Cardiac fibroblast (primary cell): ENCODE measurements at regions not wholly inside any gene's neighbourhood (a gene's known extent, or its start where the extent isn't known, plus 50 kb on each side); places are given as distances from the start of the nearest gene placed in this dataset.
A peak's percentile ranks its signal among the peaks of the same experiment; 100 is the strongest.

Source experiments
- DNase-seq, 2 donors: peaks; one replicate each; pipeline versions ENCODE4 v3.0.0 to v3.0.0-alpha.2; 2010; ENCODE audit warnings: low read depth in 2 of 2
- H3K4me3 ChIP-seq, 2 donors: replicated peaks in 1 of 2; 1 replicate in 1 of 2; 2 replicates in 1 of 2; pipeline ENCODE4 v1.5.1; 2011; ENCODE audit warnings: low read depth in 2 of 2, low read length in 2 of 2, mild to moderate bottlenecking in 2 of 2, moderate library complexity in 1 of 2
- TF ChIP-seq, protein P1 (sequence below): IDR thresholded peaks from one replicate; pipeline ENCODE4 v1.5.1; 2011; ENCODE audit warnings: low read depth, mild to moderate bottlenecking, low read length, inconsistent platforms

DNA sequence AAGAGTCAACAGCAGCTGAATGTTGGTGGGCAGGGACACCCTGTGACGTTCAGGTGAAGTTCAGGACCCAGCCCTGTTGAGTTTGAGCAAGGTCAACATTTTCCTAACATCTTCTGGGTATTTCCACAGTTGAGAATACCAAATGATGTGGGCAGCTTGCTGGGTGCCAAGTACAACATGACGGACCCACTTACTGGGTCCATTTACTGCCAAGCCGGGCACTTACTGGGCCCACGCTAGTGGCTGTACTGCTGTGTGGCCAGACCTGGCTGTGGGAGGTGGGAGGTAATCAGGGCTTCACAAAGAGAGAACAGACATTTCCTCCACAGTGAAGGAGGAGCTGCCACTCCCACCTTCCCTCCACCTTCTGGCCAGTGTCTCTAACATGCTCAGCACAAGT is 99.2 kb downstream of the PSMG1 start:
- TF ChIP-seq, protein P1, sequence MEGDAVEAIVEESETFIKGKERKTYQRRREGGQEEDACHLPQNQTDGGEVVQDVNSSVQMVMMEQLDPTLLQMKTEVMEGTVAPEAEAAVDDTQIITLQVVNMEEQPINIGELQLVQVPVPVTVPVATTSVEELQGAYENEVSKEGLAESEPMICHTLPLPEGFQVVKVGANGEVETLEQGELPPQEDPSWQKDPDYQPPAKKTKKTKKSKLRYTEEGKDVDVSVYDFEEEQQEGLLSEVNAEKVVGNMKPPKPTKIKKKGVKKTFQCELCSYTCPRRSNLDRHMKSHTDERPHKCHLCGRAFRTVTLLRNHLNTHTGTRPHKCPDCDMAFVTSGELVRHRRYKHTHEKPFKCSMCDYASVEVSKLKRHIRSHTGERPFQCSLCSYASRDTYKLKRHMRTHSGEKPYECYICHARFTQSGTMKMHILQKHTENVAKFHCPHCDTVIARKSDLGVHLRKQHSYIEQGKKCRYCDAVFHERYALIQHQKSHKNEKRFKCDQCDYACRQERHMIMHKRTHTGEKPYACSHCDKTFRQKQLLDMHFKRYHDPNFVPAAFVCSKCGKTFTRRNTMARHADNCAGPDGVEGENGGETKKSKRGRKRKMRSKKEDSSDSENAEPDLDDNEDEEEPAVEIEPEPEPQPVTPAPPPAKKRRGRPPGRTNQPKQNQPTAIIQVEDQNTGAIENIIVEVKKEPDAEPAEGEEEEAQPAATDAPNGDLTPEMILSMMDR: no peak
- DNase-seq: no peak
- no peak overlapping the region for H3K4me3 ChIP-seq

DNA sequence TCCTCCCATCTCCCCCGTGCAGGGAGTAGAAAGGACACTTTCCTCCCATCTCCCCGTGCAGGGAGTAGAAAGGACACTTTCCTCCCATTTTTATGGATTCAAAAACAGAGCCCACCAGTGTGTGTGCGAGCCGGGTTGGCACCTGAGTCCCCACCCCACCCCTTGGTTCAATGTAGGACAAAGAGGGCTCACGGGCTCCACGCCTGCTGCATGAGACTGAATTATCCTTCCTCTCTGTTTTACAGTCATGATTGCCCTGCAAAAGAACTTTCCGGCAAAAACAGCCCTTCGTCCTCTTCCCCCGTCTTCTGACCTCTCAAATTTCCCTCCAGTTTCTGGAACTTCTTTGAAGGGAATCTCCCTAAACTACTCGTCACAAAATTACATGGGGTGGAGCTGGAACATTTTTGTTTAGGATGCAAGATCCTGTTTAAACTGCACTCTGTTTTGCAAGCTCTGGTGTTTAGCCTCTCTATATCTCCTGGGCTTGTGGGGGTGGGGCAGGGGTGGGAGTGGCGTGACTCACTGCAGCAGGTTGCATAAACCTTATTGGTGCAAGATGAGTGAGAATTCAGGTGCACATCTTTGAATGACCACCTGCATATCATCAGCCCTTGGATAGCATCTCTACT is 99.8 kb downstream of the PSMG1 start:
- peak; percentile 52 to 67 for DNase-seq

DNA sequence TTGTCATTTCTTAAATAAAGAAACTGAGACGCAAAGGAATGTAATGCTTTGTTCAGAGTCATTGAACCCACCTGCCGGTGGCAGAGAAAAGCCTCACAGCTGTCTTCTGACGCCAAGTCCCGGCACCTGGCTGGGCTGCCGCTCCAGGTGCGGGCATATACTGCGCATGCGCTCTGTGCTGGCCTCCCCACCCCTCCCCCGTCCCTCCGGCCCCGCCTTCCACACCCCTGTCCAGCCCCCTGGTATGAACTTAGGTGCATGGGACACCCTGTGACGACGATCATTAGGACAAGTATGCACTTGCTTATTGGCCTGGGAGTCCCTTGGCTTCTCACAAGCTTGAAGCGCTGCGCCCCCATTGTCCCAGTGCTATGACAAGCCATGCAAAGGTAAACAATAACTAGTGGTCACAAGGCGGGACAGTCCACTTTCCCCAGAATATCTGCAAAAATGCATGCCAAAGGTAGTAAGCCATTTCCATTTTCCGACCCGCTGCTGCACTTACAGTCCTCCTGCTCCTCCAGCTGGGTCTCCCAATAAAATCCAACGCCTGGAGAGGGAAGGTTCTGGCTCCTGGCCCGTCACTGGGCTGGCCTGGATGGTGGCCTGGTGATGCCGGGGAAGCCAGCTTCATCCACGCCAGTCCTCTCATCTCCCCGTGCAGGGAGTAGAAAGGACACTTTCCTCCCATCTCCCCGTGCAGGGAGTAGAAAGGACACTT is 100.4 kb downstream of the PSMG1 start:
- no peak for DNase-seq
- TF ChIP-seq, protein P1: no peak
- no peak overlapping the region for H3K4me3 ChIP-seq

More for the DNA sequence above, 99.8 kb downstream of the PSMG1 start:
- TF ChIP-seq, protein P1: no peak
- H3K4me3 ChIP-seq: no peak overlapping the region

DNA sequence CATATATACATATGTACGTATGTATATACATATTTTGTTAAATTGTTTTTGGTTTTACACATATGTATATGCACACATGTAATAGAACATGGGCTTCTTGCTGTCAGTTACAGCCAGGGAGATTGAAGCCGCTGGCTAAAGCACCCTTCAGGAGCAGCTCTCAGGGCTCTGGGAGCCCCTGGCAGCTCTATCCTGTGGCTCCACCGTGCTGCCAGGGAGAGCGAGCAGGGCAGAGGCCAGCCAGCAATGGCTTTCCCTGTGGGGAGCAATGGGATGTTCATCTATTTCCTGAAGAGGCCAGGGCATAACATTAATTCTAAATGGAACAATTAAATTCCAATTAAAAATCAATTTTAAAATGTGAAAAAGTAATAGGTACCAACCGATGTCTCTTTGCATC is 102.9 kb downstream of the PSMG1 start:
- no peak for DNase-seq
- H3K4me3 ChIP-seq: no peak overlapping the region
- TF ChIP-seq, protein P1: no peak

DNA sequence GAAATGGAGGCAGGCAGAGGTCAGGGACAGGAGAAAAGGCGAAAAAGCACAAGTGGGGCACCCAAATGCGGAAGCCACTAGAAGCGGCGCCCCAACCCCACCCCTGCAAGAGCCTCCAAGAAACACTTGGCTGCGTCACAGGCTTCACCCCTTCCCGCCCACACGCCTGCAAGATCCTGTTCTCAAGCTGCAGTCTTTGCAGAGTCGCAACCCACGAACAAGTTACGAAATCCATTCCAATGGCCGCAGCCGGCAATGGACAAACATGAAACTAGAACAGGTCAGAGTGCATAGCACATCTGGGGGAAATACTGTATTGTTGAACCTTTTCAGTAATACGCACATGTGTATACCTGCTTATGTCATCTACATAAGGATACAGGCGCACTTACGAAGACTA is 103.6 kb downstream of the PSMG1 start:
- peak in 1 of 2 donors; percentile 47 for DNase-seq
- TF ChIP-seq, protein P1: no peak
- H3K4me3 ChIP-seq: no peak overlapping the region

DNA sequence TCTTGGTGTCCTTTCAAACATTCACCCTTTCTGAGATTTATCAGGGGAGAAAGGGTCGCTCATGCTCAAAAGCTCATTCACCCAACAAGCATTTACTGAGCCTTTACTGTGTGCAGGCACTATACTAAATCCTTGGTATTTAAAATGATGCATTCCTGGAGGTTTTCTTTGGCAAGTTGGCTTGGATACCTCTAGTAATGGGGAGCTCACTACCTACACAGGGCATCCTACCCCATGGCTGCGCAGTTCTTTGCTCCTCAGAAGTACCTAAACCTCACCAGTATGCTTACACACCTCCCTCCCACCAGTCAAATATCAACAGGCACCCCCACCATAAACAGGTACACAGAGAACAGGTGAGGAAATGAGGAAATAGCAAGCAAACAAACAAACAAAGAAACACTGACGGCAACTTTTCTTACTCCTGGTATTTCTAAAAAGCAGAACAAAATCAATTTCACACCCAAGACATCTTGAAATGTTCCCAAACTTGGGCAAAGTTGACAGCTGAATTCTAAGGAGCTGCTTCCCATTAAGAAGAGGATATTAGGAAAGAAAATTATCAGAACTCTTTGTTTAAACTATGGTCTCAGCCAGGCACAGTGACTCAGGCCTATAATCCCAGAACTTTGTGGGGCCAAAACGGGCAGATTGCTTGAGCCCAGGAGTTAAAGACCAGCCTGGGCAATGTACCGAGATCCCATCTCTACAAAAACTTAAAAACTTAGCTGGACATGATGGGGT is 104.8 kb downstream of the PSMG1 start:
- TF ChIP-seq, protein P1: no peak
- H3K4me3 ChIP-seq: no peak overlapping the region
- peak in 1 of 2 donors; percentile 39 for DNase-seq
